SJCRH30 (cell line): ENCODE measurements at regions not wholly inside any gene's neighbourhood (a gene's known extent, or its start where the extent isn't known, plus 50 kb on each side); places are given as distances from the start of the nearest gene placed in this dataset.
A peak's percentile ranks its signal among the peaks of the same experiment; 100 is the strongest.

Source experiments
- DNase-seq, 2 experiments: peaks; one replicate each; pipeline ENCODE4 v3.0.0-alpha.2; 2015 to 2020
- H3K27ac ChIP-seq: fragments of 250-450 bp; sonication (Bioruptor Pico); 2 replicates; pipeline ENCODE4 v1.5.1; 2020; ENCODE audit warnings: mild to moderate bottlenecking, moderate library complexity
- H3K27me3 ChIP-seq: fragments of 250-450 bp; sonication (Bioruptor Pico); 2 replicates; pipeline ENCODE4 v1.5.1; 2020; ENCODE audit warnings: mild to moderate bottlenecking, moderate library complexity
- H3K36me3 ChIP-seq: fragments of 250-450 bp; sonication (Bioruptor Pico); 2 replicates; pipeline ENCODE4 v1.5.1; 2020; ENCODE audit warnings: mild to moderate bottlenecking, moderate library complexity
- H3K4me1 ChIP-seq: fragments of 250-450 bp; sonication (Bioruptor Pico); 2 replicates; pipeline ENCODE4 v1.5.1; 2020; ENCODE audit warnings: mild to moderate bottlenecking, moderate library complexity
- H3K4me3 ChIP-seq: fragments of 250-450 bp; sonication (Bioruptor Pico); 2 replicates; pipeline ENCODE4 v1.5.1; 2020; ENCODE audit warnings: mild to moderate bottlenecking, moderate library complexity
- H3K9me3 ChIP-seq: fragments of 250-450 bp; sonication (Bioruptor Pico); replicated peaks from 2 replicates; pipeline ENCODE4 v1.5.1; 2020; ENCODE audit warnings: mild to moderate bottlenecking, moderate library complexity

DNA sequence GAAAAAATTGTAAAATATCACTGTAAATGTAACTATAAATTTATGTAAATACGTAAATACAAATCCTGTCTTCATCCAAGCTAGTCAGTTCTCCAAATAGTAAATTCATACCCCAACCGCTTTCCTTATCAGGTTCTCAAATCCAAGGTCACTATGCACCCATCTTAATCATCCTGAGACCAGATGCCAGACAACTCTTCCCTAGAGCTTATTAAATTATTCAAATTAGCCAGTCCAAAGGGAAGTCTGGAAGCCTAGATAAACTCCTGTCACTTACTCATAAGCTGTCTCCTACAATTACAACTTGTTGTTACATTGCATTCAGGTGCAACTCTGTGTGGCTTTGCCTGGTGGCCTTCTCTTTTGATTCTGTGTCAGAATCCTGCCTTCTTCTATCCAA, 836.1 kb upstream of the PCDH20 start:
- no peaks in the 10 kb centered on the region for H3K36me3 ChIP-seq

DNA sequence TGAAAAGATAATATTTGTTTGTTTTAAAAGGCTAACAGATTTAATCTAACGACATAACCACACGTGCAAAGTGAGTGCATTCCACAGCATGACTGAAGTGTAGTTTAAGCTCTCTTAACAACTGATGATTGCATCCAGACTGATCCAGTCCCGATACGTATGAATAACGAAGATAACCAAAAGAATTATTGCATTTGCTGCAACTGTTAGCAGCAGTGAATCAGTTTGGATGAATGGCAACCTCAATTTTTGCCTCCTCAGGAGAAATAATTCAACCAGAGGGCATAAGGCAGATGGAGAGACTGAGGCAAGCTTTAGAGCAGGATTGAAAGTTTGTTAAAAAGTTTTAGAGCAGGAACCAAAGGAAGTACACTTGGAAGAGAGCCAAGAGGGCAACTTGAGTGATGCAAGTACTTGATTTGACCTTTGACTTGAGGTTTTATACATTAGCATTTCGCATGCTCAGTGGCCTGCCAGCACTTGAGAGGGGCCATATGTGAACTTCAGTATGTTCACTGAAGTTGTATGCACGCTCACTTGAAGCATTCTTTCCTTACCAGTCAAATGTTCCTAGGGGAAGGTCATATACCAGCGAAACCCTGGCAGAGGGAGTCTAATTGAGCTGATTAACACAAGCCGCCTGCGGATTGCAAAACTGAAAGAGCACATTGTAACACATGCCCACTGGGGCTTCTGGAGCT, 835.0 kb upstream of the PCDH20 start:
- no peaks in the 10 kb centered on the region for H3K27me3 ChIP-seq
- peaks cover 8% of the 10 kb centered on the region for H3K4me1 ChIP-seq
- peak; percentile 43 to 54 for DNase-seq
- H3K9me3 ChIP-seq, result no peaks in the 10 kb centered on the region
- H3K27ac ChIP-seq, result peak overlapping the region; percentile 24; the same call in 1 of the 2 replicates
- peak overlapping the region; percentile 6; the same call in 1 of the 2 replicates for H3K4me3 ChIP-seq
- no peaks in the 10 kb centered on the region for H3K36me3 ChIP-seq

More for the DNA sequence above, 836.1 kb upstream of the PCDH20 start:
- H3K27me3 ChIP-seq, result no peaks in the 10 kb centered on the region
- DNase-seq, result no peak
- peaks cover 8% of the 10 kb centered on the region for H3K4me1 ChIP-seq
- H3K9me3 ChIP-seq, result no peaks in the 10 kb centered on the region
- H3K4me3 ChIP-seq, result no peak overlapping the region
- no peak overlapping the region for H3K27ac ChIP-seq

DNA sequence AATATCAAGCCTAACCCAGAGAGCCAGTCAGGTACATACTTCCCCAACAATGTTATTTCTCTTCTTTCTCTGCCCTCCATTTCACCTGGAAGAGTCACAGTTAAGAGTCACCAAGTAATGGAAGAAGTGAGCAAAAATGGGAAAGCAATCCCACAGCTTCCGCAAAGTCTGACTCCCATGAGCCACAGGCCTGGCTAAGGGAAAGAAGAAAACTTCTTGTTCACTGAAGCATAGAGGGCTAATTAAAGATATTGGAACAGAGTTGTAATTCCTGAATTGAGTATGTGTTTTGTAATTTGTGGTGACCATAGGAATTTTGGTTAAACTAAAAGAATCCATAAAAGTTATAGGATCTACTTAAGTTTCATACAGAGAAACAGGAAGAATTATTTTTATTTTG, 830.9 kb upstream of the PCDH20 start:
- peaks cover 8% of the 10 kb centered on the region for H3K4me1 ChIP-seq
- H3K27ac ChIP-seq, result no peak overlapping the region
- no peaks in the 10 kb centered on the region for H3K36me3 ChIP-seq
- DNase-seq, result no peak
- no peaks in the 10 kb centered on the region for H3K27me3 ChIP-seq
- no peaks in the 10 kb centered on the region for H3K9me3 ChIP-seq
- no peak overlapping the region for H3K4me3 ChIP-seq

DNA sequence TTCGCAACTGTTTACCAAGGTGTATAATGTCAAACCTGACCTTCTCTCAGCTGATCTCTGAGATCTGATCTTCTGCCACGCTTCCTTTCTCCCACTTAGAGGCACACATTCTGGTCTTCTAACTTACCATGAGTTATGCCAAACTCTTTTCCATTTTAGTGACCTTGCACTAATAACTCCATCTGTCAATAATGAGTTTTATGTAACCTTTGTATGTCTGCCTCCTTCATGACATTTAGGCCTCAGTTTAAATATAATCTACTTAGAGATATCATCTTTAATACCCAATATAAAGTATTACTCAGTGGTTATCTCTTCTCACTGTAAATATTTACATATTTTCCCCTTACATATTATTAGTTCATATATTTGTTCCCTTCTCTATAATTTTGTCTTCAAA, 827.5 kb upstream of the PCDH20 start:
- H3K4me1 ChIP-seq, result no peaks in the 10 kb centered on the region
- no peak overlapping the region for H3K27ac ChIP-seq
- no peaks in the 10 kb centered on the region for H3K36me3 ChIP-seq
- no peak for DNase-seq
- no peaks in the 10 kb centered on the region for H3K9me3 ChIP-seq
- no peaks in the 10 kb centered on the region for H3K27me3 ChIP-seq
- H3K4me3 ChIP-seq, result no peak overlapping the region

DNA sequence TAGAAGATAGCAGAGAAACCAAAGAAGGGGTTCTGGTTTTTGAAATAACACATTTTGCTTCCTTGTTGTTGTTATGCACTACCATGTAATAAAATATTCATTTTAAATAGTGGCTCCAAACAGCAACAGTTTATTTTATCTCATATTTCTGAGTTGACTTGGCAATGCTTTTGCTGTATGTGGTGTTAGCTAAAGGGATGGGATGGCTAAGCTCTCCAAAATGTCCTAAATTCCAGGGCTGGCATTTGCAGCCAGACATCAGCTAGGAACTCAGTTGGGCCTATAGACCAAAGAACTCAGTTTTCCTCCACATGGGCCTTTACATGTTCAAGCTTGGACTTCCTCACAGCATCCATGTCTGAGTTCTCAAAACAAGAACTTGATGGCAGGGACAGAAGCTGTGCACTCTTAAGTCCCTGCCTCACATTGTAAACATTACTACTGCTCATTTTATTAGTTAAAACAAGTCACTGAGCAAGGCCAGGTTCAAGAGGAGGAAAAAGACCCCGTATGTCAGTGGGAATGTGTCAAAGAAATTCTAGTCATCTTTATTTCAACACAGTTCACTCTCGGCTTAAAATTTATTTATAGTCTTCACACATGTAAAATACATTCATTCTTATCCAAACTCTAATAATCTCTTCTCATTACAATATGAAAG, 819.3 kb upstream of the PCDH20 start:
- H3K27ac ChIP-seq, result no peak overlapping the region
- DNase-seq, result no peak

DNA sequence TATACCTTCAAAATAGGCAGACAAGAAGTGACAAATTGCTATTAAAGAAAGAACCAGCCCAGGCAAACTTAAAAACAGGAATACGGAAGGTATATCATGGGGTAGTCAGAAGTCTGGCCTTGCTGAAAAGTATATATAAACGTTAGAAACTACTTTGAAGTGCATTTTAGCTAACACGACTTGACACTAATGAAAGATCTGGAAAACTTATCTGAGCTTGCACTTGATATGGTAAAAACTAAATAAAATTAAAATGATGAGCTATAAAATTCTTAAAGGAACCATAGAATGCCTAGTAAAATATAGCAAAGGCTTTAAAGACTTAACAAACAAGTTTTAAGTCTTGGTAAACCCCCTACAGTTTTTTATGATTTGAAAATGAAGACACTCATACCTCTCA, 795.3 kb upstream of the PCDH20 start:
- no peak overlapping the region for H3K27ac ChIP-seq
- no peak overlapping the region for H3K4me3 ChIP-seq
- no peaks in the 10 kb centered on the region for H3K27me3 ChIP-seq
- no peaks in the 10 kb centered on the region for H3K9me3 ChIP-seq
- no peaks in the 10 kb centered on the region for H3K4me1 ChIP-seq
- no peaks in the 10 kb centered on the region for H3K36me3 ChIP-seq
- DNase-seq, result no peak

More for the DNA sequence above, 819.3 kb upstream of the PCDH20 start:
- Histone ChIP-seq H3K36me3 (no peaks in the 10 kb centered on the region), H3K27me3 (no peaks in the 10 kb centered on the region), H3K9me3 (no peaks in the 10 kb centered on the region), H3K4me1 (no peaks in the 10 kb centered on the region), H3K4me3 (no peak overlapping the region)

DNA sequence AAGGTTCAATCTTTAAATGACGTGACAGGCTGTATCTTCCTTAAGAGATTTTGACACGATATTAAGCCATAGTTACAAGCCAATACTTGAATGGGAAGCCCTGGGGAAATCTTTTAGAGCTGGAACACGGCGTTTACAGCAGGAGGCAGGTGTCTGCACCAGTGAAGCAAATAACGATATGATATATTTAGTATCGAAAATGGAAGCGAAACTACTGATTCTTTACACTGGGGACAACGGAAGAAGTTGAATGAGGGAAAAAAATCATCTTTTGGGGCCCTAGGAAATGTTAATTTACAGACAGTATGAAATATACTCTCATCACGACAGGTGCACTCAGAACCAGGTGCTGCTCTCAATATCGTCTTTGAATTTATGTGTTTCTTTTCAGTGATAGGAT, 793.9 kb upstream of the PCDH20 start:
- no peak for DNase-seq
- Histone ChIP-seq H3K27ac (no peak overlapping the region), H3K36me3 (no peaks in the 10 kb centered on the region), H3K4me1 (no peaks in the 10 kb centered on the region), H3K27me3 (no peaks in the 10 kb centered on the region), H3K9me3 (no peaks in the 10 kb centered on the region; the same call in 1 of the 2 replicates), H3K4me3 (no peak overlapping the region)

DNA sequence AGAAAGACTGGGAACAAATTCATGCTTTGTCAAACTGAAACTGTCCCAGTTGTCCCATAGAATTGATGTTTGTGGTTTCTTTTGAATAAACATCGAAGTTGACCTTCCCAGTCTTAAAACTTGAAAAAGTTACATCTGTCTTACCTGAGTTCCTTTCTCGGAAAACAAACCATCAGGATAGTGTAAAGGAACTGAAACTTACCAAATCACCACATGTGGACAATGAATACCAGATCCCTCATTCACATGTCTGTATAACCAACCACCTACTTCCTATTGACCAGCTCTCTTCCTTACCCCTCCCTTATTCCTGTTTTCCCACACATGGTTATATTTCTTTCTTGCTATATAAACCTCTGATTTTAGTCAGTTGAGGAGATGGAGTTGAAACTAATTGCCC, 791.7 kb upstream of the PCDH20 start:
- no peaks in the 10 kb centered on the region for H3K36me3 ChIP-seq
- no peak for DNase-seq
- no peaks in the 10 kb centered on the region for H3K4me1 ChIP-seq
- no peaks in the 10 kb centered on the region for H3K27me3 ChIP-seq
- no peak overlapping the region for H3K27ac ChIP-seq
- H3K4me3 ChIP-seq, result no peak overlapping the region
- no peaks in the 10 kb centered on the region; the same call in 1 of the 2 replicates for H3K9me3 ChIP-seq

DNA sequence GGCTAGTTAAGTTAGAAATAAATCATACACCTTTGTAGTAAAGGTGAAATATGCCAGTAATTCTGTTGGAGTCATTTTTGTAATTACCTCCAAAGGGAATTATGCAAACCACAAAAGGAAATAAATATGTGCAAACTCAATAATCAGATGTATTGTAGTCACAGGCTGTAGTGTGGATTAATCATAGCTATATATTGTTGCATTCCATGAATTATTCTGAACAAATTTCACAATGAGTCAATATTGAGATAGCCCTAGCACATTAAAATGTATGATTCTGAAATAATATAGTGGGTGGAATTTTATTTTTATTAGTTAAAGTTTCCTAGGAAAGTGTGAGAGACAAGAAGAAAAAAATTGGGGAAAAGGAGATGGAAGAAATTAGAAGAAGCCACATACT, 790.5 kb upstream of the PCDH20 start:
- DNase-seq, result no peak
- no peak overlapping the region for H3K4me3 ChIP-seq
- H3K4me1 ChIP-seq, result no peaks in the 10 kb centered on the region
- H3K36me3 ChIP-seq, result no peaks in the 10 kb centered on the region
- H3K27me3 ChIP-seq, result no peaks in the 10 kb centered on the region
- H3K27ac ChIP-seq, result no peak overlapping the region
- H3K9me3 ChIP-seq, result no peaks in the 10 kb centered on the region; the same call in 1 of the 2 replicates

DNA sequence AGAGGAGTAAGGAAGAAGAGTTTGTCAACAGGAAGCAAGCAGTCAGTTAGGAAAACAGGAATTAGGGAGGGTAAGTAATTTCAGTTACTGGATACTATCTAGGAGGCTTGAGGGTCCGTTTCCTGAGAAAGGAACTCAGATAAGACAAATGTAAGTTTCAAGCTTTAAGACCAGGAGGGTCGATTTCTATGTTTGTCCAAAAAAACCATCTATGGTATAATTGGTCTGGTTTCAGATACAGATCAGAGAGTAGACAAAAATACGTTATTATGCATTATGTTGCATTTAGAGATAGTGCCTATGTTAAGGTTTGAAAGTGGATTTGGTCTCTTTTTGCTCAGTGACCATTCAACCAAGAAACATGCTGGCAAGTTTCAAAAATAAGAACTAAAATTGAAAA, 789.6 kb upstream of the PCDH20 start:
- Histone ChIP-seq H3K9me3 (no peaks in the 10 kb centered on the region; the same call in 1 of the 2 replicates), H3K36me3 (no peaks in the 10 kb centered on the region), H3K27me3 (no peaks in the 10 kb centered on the region), H3K27ac (no peak overlapping the region), H3K4me1 (no peaks in the 10 kb centered on the region), H3K4me3 (no peak overlapping the region)
- no peak for DNase-seq

DNA sequence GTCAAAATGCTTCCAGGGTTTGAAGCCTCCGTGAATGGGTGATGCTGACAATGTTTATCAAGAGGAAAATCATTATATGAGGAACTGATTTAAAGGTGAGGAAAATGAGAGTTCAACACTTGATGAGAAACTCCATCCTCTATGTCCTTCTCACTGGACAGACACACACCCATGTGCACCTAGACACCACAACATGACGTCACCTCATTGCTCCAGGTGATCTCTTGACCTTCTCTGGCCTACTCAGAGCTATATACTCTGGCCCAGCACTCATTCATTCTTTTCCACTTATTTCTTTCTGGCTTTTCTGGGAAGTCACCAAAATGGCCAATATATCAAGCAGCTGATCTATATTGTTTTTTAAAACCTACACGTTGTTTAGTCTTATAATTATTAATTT, 778.7 kb upstream of the PCDH20 start:
- H3K27me3 ChIP-seq, result no peaks in the 10 kb centered on the region
- H3K9me3 ChIP-seq, result no peaks in the 10 kb centered on the region
- H3K4me3 ChIP-seq, result no peak overlapping the region
- DNase-seq, result no peak
- no peaks in the 10 kb centered on the region for H3K36me3 ChIP-seq
- H3K4me1 ChIP-seq, result no peaks in the 10 kb centered on the region
- H3K27ac ChIP-seq, result no peak overlapping the region

DNA sequence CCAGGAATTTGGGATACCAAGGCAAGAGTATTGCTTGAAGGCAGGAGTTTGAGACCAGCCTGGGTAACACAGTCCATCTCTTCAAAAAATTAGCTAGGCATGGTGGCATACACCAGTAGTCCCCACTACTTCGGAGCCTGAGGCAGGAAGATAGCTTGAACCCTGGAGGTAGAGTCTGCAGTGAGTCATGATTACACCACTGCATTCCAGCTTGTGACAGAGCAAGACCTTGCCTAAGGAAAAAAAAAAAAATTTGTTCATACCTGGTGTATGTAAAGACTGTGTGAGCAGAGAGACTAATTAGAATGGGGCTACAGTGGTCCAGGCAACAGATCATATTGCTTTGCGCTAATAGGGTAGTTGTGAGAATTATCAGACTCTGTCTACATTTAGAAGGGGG, 778.3 kb upstream of the PCDH20 start:
- no peaks in the 10 kb centered on the region for H3K36me3 ChIP-seq
- no peak overlapping the region for H3K27ac ChIP-seq
- H3K9me3 ChIP-seq, result no peaks in the 10 kb centered on the region
- DNase-seq, result no peak
- no peaks in the 10 kb centered on the region for H3K27me3 ChIP-seq
- no peaks in the 10 kb centered on the region for H3K4me1 ChIP-seq
- no peak overlapping the region for H3K4me3 ChIP-seq

DNA sequence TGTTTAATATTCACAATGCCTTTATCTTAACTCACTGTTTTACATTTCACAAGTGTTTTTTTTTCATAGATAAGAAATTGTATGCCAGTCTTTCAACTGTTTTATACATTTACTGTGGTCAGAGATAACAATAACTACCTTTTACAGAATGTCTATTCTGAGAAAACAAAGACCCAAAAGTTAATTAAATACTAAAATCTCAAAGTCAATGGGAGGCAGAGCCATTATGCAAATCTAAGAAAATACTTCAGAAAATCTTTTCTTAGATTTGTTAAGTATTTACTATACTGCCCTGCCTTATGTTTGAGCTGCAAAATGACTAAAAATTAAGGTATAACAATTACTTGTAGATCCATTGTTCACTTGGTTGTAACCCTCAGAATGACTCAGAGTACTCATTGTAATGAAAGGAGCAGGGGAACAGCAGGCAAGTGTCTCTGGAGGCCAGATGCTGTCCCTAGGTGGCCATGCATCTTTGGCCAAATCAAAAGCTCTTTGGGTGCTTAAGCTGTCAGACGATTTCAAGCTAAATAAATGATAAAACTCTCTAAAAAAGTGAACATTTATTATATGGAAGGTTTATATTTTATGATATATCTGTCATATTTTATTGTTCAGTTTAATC, 770.1 kb upstream of the PCDH20 start:
- H3K4me1 ChIP-seq, result no peaks in the 10 kb centered on the region
- H3K27me3 ChIP-seq, result no peaks in the 10 kb centered on the region
- no peak for DNase-seq
- no peak overlapping the region for H3K4me3 ChIP-seq
- no peak overlapping the region for H3K27ac ChIP-seq
- no peaks in the 10 kb centered on the region for H3K9me3 ChIP-seq
- H3K36me3 ChIP-seq, result no peaks in the 10 kb centered on the region

DNA sequence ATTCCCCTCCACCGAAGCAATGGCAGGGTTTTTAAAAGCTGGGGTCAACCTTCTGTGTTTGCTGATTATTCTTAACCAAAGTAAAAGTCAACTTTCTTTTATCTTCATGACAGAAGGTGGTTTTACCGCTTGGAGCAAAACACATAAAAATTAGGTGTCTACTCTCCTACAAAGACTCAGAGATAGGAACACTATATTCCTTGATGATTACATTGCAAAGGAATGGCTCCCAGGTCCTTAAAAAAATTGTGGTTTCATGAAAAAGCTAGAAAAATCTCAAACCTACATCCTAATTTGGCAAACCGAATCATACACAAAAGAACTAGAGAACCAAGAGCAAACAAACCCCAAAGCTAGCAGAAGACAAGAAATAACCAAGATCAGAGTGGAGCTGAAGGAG, 760.4 kb upstream of the PCDH20 start:
- H3K27ac ChIP-seq, result no peak overlapping the region
- no peaks in the 10 kb centered on the region for H3K4me1 ChIP-seq
- no peak for DNase-seq
- no peak overlapping the region for H3K4me3 ChIP-seq
- no peaks in the 10 kb centered on the region; the same call in 1 of the 2 replicates for H3K9me3 ChIP-seq
- no peaks in the 10 kb centered on the region for H3K36me3 ChIP-seq
- no peaks in the 10 kb centered on the region for H3K27me3 ChIP-seq

DNA sequence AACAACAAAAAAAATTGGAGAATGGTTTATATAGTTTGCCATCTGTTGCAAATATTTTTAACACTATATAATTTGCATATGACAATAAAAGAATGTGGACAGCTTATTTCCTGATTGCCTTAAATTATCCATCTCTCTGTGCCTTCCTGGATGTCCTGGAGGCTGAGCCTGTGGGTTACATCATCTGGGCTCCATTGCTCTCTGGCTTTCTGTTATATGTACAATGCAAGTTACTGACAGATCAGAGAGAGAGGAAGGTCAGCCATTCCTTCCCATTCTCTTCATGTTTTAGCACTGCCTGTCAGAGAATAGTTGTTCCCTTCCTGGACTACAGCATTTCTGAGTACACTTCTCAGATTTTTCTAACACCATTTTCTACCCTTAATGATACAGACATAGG, 758.3 kb upstream of the PCDH20 start:
- no peak for DNase-seq
- H3K9me3 ChIP-seq, result no peaks in the 10 kb centered on the region; the same call in 1 of the 2 replicates
- H3K4me3 ChIP-seq, result no peak overlapping the region
- H3K27me3 ChIP-seq, result no peaks in the 10 kb centered on the region
- H3K27ac ChIP-seq, result no peak overlapping the region
- H3K36me3 ChIP-seq, result no peaks in the 10 kb centered on the region
- no peaks in the 10 kb centered on the region for H3K4me1 ChIP-seq
